NCI-H2107 treated with DMSO at 0.1 percent for 48 hours (cell line): ENCODE measurements at regions not wholly inside any gene's neighbourhood (a gene's known extent, or its start where the extent isn't known, plus 50 kb on each side); places are given as distances from the start of the nearest gene placed in this dataset.
"Not testable (repeated sequence)": the region's sequence is repeated elsewhere in the genome, so short reads cannot be mapped to it uniquely, and the experiment has no call there.

Source experiments
- DNase-seq: peaks from one replicate; lab custom pipeline; 2025; ENCODE audit not compliant: unreplicated experiment; lab: John Stamatoyannopoulos, UW

DNA sequence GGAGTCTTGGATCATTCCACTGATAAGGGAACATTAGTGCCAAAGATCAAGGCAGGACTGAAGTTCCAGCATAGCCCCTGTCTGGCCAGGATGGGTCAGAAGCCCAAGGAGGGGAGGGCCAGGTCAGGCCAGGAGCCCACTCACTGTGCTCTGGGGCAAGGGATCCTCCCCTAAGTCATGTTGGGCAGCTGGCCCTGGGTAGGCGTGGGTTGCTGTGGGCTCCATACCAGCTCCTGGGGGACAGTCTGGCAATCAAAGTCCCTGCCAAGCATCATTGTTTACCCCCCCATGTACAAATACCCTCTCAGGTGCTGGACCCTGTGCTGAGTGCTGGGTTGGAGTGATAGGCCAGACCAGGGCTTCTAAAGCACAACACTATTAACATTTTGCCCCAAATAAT lies 130.5 kb downstream of the IRX5 start:
- DNase-seq = no peak

DNA sequence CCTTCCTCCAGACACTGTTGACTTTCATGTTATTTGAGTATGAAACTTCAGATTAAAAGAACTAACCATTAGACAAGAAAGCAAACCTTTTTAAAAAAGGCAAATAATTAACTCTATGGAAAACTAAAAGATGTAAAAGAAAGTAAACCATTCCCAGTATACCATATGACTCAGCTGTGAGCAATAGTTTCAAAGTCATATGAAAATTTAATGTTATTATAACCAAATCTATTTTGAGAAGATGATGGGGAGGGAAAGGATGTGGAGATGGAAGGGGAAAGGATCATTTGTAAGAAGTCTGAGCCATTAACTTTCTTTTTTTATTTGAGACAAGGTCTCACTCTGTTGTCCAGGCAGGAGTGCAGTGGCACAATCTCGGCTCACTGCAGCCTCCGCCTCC lies 131.8 kb downstream of the IRX5 start:
- DNase-seq = no peak

DNA sequence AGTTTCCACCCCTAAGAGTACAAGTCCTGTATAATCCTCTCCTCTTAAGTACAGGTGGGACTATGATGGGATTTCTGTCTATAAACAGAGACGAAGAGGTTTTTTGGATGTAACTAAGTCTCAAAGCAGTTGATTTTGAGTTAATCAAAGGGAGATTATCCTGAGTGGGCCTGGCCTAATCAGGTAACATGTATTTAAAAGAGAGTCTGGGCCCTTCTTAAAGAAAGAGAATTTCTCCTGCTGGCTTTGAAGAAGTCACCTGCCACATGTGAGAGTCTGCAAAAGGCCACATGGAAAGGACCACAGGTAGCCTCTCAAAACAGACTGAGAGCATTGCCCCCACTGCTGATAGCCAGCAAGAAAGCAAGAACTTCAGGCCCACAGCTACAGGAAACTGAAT lies 142.3 kb downstream of the IRX5 start:
- no peak for DNase-seq

DNA sequence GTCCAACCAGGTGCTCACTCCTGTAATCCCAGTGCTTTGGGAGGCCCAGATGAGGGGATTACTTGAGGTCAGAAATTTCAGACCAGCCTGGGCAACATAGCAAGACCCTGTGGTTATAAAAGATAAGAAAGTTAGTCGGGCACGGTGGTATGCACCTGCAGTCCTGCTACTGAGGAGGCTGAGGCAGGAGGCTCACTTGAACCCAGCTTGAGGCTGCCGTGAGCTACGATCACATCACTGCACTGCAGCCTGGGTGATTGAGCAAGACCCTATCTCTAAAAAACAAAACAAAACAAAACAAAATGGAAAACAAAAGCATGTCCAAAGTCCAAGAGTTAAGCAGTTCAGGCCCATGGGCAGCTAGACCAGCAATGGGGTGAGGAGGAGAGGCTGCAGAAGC lies 143.2 kb downstream of the IRX5 start:
- DNase-seq = no peak

DNA sequence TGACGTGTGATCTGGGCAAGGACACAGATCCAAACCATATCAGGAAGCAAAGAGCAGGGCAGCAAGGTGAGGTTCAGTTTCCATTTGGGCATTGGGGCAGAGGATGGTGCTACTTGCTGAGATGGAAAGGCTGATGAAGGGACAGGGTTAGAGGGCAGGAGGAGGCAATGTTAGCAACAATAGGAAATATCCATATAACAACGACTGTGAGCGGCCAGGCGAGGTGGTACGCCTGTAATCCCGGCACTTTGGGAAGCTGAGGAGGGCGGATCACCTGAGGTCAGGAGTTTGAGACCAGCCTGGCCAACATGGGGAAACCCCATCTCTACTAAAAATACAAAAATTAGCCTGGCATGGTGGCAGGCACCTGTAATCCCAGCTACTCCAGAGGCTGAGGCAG lies 144.5 kb downstream of the IRX5 start:
- not testable (repeated sequence) for DNase-seq

DNA sequence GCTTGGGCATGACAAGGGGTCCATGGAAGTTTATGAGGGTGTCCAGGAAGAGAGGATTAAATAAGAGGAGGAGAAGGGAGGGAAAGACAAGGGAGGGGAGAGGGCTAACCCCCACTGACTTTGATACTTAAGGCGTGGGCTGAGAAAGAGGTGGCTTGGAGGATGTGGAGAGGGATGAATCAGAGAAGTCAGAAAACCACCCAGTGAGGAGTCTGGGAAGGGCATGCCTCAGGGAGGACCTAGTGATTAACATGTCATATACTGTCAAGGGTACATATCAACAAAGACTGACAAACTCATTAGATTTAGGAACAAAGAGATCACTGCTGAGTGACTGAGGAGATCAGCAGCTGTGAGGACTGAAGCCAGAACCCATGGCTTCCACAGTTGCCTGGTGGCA lies 145.4 kb downstream of the IRX5 start:
- DNase-seq = no peak

DNA sequence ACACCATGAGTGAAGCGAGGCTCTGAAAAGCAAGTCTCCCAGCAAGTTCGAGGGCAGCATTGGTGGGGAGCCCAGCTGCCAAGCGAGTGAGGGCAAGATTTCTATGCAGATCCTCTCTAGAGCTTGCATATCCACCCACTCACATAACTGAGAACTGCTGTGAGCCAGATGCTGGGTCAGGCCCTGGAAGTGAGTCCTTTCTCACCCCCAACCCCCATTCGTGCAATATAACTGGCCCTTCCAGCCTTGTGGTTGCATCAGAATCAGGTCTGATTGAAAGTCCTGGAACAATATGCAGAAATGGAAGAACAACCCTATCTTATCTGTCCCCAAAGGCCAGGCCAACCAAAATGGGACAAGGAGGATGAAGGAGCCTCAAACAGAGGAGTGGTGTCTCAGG lies 146.6 kb downstream of the IRX5 start:
- DNase-seq = no peak

DNA sequence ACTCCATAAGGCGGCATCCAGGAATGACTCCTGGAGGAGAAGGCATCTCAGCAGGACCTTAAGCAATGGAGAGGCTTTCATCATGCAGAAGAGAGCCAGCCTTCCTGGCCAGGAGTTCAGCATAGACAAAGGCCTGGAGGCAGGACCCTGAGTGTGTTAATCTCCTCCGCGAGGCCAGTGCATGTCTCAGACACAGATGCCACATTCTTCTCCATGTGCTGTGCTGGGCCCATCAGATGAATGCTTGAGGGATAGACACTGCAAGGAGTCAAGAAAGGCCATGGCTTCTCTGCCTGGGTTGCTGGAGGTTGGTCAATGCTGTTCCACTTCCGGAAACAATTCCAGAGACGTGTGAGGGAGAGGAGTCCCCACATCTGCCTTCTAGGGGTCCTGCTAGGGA lies 147.5 kb downstream of the IRX5 start:
- DNase-seq = no peak

DNA sequence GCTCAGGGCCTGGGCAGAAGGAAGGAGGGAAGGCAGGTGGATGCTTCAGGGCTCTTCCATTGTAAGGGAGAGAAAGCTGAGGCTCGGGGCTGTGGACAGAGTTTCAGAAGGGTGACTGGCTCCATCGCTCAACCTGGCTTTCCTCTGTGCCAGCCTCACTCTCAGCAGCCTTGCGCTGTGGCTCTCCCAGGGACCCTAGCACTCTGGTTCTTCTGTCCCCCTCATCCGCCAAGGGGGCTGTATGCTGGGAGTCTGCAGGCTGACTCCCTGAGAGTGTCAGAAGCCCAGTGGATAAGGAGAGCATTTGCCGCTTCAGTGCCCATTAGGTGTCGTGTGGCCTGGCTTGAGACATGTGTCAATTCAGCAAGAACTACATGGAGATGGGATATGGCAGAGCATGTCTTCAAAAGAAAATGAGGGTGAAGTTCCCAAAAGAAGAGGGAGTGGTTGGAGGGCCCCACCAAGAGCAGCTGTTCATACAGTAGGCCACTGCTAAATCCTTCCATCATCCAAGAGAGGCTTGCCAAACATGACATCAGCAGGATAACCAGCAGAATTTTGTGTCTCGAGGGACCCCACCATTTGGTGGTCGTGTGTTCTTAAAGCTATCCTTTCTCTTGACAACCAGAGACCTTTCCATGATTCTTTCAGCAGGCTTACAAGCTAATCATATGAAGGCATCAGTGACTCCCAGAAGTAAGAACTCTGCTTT lies 148.2 kb downstream of the IRX5 start:
- no peak for DNase-seq

DNA sequence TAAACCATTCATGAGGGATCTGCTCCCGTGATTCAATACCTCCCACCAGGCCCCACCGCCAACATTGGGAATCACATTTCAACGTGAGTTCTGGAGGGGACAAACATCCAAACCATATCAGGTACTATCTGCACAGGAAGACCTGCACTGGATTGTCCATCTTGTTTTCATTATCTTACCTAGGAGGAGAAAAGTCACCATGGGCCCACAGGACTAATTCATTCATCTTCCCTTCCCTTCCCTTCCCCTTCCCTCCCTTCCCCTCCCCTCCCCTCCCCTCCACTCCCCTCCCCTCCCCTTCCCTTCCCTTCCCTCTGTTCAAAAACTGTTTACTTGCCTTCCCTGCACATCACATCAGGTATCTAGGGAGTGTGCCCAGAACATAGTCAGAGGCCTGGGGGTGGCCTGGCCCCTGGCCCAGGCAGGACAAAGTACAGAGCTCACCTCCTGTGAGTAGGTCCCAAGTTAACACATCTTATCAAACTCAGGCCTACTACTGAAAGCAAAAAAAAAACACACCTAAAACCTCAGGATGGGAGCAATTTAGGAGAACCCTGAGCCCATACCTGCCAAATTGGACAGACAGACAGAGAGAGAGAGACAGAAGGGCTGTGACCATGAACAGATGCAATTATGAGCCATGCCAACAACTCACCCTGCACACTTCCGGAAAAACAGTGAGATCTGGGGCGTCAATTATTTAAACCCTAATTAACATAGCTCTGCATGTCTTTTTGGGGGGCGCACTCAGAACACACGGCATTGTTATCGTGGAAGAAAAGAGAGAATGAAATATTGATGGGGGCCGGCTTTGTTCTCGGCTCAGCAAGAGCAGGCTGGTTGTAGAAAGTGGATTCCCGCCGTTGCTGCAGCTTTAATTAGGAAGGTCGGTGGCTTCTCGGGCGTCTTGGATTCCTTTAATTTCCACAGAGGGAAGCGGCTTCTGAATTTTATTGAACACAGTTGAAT lies 151.2 kb downstream of the IRX5 start:
- DNase-seq = no peak

DNA sequence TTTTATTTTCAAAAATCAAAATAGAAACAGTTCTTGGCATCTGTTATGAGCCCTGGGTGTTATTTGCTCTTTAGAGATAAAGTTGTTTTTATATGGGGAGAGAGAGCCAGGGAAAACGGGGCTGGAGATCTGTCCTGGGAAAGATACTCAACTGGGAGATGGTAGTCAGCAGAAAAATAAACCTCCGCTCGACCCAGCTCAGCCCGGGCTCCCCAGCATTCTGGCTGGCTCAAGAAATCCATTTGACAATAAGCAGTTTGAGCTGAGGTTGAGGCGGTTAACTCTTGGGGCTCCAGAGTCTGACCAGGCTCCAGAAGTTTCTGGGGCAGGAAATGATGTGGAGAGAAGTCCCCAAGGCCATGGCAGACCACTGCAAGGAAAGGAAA lies 151.9 kb downstream of the IRX5 start:
- DNase-seq = no peak

DNA sequence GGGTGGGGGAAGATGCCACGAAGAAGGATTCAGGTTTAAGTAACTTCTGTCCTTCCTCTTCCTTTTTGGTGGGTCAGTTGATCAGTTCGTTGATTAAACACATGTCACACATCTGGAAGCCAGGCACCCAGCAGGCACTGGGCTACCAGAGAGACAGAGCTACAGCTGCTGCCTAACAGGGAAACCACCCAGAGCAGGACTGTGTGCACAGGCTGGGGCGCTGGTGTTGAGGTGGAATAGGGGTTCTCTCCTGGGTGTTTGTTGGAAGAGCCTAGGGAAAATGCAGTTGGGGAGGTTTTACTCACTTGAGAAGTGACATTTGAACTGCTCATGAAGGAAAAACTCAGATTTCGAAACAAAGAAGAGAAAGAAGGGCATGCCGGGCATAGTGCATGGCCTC lies 152.4 kb downstream of the IRX5 start:
- no peak for DNase-seq

DNA sequence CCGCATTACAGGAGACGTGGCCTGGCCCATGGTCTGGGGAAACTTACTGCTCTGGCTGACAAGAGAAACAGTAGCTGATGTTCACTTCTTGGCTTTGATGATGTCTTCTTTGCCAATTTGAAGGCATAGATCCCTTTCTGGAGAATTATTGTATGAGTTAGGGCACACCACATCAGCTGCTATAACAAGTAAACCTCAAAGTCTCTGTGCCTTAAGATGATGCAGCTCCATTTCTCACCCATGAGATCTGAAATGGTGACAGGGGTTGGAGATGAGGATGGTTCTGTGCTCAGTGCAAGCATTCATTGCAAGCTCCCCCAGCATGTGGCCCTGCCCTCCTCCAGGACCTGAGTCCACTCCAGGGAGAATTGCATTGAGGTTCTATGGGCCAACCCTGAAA lies 157.4 kb downstream of the IRX5 start:
- no peak for DNase-seq

DNA sequence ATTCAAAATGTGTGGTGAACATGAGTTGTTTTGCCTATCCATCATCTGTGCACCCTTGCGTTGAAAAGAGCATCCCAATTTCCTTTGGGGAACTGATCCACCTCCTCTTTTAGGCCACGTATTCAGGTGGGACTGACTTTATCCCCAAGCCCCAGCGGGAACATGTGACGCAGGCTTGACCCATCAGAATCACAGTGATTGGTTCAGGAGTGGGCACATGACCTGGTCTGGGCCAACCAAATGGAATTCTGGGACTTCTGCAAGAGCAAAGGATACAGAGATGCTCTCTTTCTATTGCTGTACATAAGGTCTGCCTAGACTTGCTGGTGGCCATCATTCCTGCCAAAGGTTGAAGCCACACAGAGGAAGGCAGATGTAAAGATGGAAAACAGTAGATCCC lies 158.9 kb downstream of the IRX5 start:
- no peak for DNase-seq

DNA sequence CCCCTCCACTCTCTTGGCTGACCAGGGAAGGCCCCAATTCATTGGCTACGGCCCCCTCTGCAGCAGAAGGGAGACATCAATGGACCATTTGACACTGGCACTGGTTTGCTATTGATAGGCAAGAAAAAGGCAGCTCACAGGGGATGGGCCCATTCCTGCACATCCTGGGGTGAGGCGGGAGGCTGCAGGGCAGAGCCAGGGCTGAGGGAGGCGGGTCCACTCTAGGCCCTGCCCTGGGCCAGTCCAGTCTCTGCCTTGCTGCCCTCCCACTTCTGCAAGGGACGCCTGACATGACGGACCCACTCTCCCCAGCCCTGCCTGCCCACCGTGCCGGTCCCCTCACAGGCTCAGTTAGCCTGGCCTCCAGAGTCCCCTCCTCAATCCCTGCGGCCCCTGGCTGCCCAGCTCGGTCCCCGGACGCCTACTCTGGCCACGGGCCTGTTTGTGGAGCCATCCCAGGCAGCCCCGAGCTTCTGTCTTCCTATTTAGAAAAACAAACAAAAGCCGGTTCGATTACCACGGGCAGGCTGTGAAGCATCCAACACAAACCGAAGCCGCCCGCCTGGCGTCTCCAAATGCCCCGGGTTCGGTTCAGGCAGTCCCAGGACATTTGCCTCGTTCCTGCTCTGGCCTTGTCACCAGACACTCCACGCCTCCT lies 160.7 kb downstream of the IRX5 start:
- DNase-seq = no peak

DNA sequence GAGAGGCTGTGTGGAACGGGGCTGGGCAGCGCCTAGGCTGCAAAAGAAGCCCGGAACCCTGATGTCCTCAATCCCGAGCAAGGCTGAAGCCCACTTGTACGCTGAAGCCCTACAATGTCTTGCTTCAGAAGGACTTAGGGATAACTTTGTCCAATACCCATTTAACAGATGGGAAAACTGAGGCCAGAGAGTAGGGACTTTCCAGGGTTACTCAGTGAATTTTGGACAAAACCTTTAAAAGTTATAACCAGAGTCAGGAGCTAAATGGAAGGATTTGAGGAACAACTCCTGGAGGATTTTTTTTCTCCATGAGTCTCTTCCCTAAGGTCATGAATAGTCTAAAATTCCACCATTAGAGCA lies 161.2 kb downstream of the IRX5 start:
- DNase-seq = no peak

DNA sequence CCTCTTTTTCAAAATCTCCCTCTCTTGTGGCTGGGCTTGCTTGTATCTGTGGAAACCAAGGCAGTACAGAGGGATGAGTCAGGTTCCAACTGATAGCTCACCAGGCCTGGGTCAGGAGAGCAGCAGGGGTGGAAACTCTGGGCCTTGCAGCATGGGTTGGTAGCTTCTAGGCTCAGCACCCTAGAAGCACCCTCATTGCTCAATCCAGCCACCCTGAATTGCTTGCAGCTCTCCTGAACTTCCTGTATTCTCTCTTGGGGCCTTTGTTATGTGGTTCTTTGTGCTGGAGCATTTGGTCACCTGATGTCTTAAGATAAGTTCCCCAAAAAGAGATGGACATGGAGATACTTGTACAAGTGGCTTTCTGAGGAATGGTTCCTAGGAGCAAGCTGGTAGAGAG lies 169.4 kb downstream of the IRX5 start:
- DNase-seq = no peak

DNA sequence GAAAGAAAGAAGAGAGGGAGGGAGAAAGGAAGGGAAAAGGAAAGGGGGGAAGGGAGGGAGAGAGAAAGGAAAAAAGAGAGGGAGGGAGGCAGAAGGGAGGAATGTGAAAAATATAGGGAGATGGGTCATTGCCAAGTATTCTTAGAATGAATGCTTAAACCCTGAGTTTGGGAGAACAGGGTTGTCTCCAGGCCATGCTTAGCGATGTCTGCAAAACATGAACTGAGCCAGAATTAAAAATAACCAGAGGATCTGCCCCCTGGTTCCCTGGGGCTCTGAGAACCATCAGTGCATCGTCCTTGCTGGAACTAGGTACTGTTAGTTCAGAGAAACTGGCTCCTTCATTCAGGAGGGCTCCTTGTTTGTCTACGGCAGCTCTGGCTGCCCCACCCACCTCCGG lies 170.4 kb downstream of the IRX5 start:
- no peak for DNase-seq

DNA sequence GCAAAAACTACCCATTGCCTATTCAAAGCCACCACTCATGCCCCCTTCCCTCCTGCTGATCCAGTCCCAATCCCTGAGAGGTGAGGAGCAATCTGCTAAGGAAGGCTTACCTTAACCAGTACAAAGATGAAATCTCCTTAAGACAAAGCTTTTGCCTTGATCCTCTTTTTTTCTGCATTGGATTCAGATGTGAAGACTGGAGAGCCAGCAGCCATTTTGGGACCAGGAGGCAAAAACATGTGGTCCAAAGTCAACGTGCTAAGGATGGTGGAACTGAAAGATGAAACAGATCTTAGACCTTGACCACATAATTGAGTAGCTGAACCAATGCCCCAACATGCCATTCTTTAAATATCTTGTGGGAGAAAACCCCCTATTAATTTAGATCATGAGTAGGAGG lies 171.4 kb downstream of the IRX5 start:
- no peak for DNase-seq

DNA sequence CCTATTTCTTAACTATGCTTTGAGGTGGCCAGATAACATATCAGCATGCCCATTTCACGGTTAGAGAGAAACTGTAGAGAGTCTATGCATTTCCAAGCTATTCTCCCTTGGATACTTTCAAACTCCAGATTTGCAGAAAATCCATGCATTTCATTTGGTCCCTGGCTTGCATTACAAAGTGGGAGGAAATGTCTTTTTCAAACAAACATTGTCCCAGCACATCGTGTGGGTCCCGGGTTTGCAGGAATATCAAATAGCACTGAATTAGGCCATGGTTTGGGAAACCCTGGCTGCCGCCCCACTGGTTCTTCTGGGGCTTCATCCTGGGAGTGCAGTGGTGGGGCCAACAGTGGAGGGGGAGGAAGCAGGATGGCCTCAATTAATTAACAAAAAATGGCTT lies 171.9 kb downstream of the IRX5 start:
- DNase-seq = no peak

DNA sequence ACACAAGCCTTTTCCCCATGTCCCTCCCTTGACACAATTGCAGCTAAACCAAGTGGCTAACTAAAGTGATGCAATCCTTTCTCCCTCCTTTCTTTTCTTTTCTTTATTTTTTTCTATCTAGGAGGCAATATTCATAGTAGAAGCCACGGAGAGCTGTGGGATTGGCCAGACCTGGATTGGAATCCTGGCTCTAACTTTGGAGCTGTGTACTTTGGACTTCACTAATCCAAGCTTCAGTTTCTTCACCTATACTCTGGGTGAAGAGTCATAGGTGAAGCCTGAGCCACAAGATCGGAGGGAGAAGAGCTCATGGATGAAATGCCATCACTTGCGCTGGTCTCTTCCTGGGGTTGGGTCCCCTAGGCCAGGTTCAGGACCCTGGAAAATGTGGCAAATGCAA lies 177.2 kb downstream of the IRX5 start:
- no peak for DNase-seq

DNA sequence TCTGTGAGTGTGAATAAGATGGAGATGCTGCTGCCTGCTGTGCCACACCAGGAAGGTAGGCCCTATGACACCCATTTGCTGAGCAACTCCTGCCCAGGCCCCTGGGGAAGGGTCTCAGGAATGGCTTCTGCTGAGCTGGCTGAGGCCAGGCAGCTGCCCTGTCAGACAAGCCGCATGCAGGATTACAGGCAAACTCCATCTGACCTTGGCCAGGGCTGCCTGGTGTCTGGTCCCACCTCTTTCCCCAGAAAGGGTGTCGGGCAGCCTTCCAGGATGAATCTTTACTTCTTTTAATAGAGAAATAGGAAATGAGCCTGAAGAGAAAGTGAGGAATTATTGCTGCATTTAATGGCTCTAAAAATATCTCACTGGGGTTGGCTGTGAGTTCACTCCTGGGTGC lies 182.5 kb downstream of the IRX5 start:
- no peak for DNase-seq
